CD4-positive, alpha-beta T cell (primary cell): ENCODE measurements at regions not wholly inside any gene's neighbourhood (a gene's known extent, or its start where the extent isn't known, plus 50 kb on each side); places are given as distances from the start of the nearest gene placed in this dataset.
"Not testable (repeated sequence)": the region's sequence is repeated elsewhere in the genome, so short reads cannot be mapped to it uniquely, and the experiment has no call there.

Experiments used
- ATAC-seq: fragments of 200-7000 bp; cut with Tn5 transposase; one replicate; pipeline ENCODE4 v1.10.0; 2022; ENCODE audit warnings: mild to moderate bottlenecking; ENCODE audit not compliant: poor library complexity
- CTCF ChIA-PET: fragments of 350-600 bp; sonication (Branson Sonifier 250); formaldehyde crosslinking; loops from one replicate; lab custom pipeline; 2021; ENCODE audit warnings: antibody characterized with exemption, inconsistent platforms; lab: Charles Lee
- POLR2A ChIA-PET: fragments of 350-600 bp; sonication (Branson Sonifier 250); formaldehyde crosslinking; loops from one replicate; lab custom pipeline; 2021; ENCODE audit warnings: antibody characterized with exemption, inconsistent platforms; lab: Charles Lee
- DNase-seq, 14 experiments: peaks; one replicate each; pipeline ENCODE4 v3.0.0-alpha.2; 2013 to 2020; ENCODE audit warnings: mixed read lengths in 2 of 14
- H3K27ac ChIP-seq, 2 donors: one replicate each; pipeline versions ENCODE4 v1.5.1 to v1.7.0; 2013; ENCODE audit warnings: low read length in 2 of 2, low read depth in 1 of 2, mild to moderate bottlenecking in 1 of 2
- H3K27me3 ChIP-seq, 2 experiments: 1 replicate in 1 of 2; 2 replicates in 1 of 2; pipeline versions ENCODE4 v1.6.1 to v1.7.0; 2013; ENCODE audit warnings: low read length in 2 of 2, control low read depth in 1 of 2, mild to moderate bottlenecking in 1 of 2, moderate library complexity in 1 of 2; ENCODE audit not compliant: insufficient read depth in 2 of 2, control insufficient read depth in 1 of 2
- H3K36me3 ChIP-seq: one replicate; pipeline ENCODE4 v1.6.1; 2013; ENCODE audit warnings: low read length, control low read depth; ENCODE audit not compliant: insufficient read depth
- H3K4me1 ChIP-seq: one replicate; pipeline ENCODE4 v1.6.1; 2013; ENCODE audit warnings: low read length, control low read depth; ENCODE audit not compliant: insufficient read depth
- H3K4me3 ChIP-seq: one replicate; pipeline ENCODE4 v1.5.1; 2013; ENCODE audit warnings: mild to moderate bottlenecking, low read length, moderate library complexity
- H3K9me3 ChIP-seq, 2 experiments: 1 replicate in 1 of 2; 2 replicates in 1 of 2; pipeline versions ENCODE4 v1.6.1 to v1.7.0; 2013; ENCODE audit warnings: low read length in 2 of 2, mild to moderate bottlenecking in 2 of 2, control low read depth in 1 of 2, moderate library complexity in 1 of 2; ENCODE audit not compliant: control insufficient read depth in 1 of 2, insufficient read depth in 1 of 2
- H3K27ac Mint-ChIP-seq: one replicate; pipeline ENCODE4 v1.8.0; 2020; ENCODE audit warnings: mixed read lengths
- H3K27me3 Mint-ChIP-seq: one replicate; pipeline ENCODE4 v1.8.0; 2021; ENCODE audit warnings: mixed read lengths
- H3K36me3 Mint-ChIP-seq: one replicate; pipeline ENCODE4 v1.8.0; 2021; ENCODE audit warnings: low read depth, mixed read lengths
- H3K4me1 Mint-ChIP-seq: one replicate; pipeline ENCODE4 v1.8.0; 2021; ENCODE audit warnings: low read depth, mixed read lengths
- H3K4me3 Mint-ChIP-seq: one replicate; pipeline ENCODE4 v1.8.0; 2020; ENCODE audit warnings: mild to moderate bottlenecking, mixed read lengths
- H3K9me3 Mint-ChIP-seq: one replicate; pipeline ENCODE4 v1.8.0; 2020; ENCODE audit warnings: mixed read lengths
- CTCF ChIP-seq: fragments of 200-600 bp; IDR thresholded peaks from one replicate; pipeline ENCODE4 v1.8.0; 2022; ENCODE audit warnings: antibody characterized with exemption, mild to moderate bottlenecking
- intact Hi-C, 2 experiments: fragments of 100-400 bp; cut with DNase I in 1 of 2; cut with micrococcal nuclease in 1 of 2; formaldehyde crosslinking; loops; one replicate each; pipeline versions ENCODE4 v1.15.1 to v1.9.0; 2023 to 2025; cut with DNase I, micrococcal nuclease

- Mint-ChIP-seq H3K36me3 (no peaks in the 10 kb centered on the region), H3K27me3 (no peaks in the 10 kb centered on the region), H3K9me3 (no peaks in the 10 kb centered on the region), H3K27ac (no peak overlapping the region), H3K4me1 (no peaks in the 10 kb centered on the region), H3K4me3 (no peak overlapping the region)
- ATAC-seq (no peak), DNase-seq (no peak)
- ChIA-PET POLR2A (no interaction called here), CTCF (no interaction called here)
- no peaks in the 10 kb centered on the region for H3K4me1 ChIP-seq
- H3K27me3 ChIP-seq = no peaks in the 10 kb centered on the region
- TF ChIP-seq CTCF = no peak
- intact Hi-C loops = no loop called here
- no peak overlapping the region for H3K4me3 ChIP-seq
- H3K27ac ChIP-seq = no peak overlapping the region
- H3K9me3 ChIP-seq = no peaks in the 10 kb centered on the region
- no peaks in the 10 kb centered on the region for H3K36me3 ChIP-seq
Observed at GRCh38 chr1:174105086-174105485, 54.2 kb upstream of the RABGAP1L start.

GRCh38 chr1:174103766-174104165, 55.6 kb upstream of the RABGAP1L start:
- TF ChIP-seq CTCF = no peak
- Mint-ChIP-seq H3K4me1 (no peaks in the 10 kb centered on the region), H3K4me3 (no peak overlapping the region), H3K27ac (no peak overlapping the region), H3K36me3 (no peaks in the 10 kb centered on the region), H3K27me3 (no peaks in the 10 kb centered on the region), H3K9me3 (no peaks in the 10 kb centered on the region)
- Histone ChIP-seq H3K9me3 (no peaks in the 10 kb centered on the region), H3K36me3 (no peaks in the 10 kb centered on the region), H3K27ac (no peak overlapping the region), H3K4me1 (no peaks in the 10 kb centered on the region), H3K27me3 (no peaks in the 10 kb centered on the region), H3K4me3 (no peak overlapping the region)
- intact Hi-C loops = no loop called here
- ATAC-seq (no peak), DNase-seq (no peak)
- ChIA-PET POLR2A (no interaction called here), CTCF (interaction anchor here (0.6 kb wide), 1 partner anchor 1138 kb away, joined by 3 read pairs; no protein-coding TSS in a partner anchor)

- H3K9me3 Mint-ChIP-seq, intact Hi-C loops, POLR2A ChIA-PET, DNase-seq, H3K4me1 ChIP-seq, H3K36me3 ChIP-seq, H3K4me3 Mint-ChIP-seq, H3K27ac Mint-ChIP-seq, H3K27me3 ChIP-seq, ATAC-seq, H3K36me3 Mint-ChIP-seq, H3K9me3 ChIP-seq, H3K4me3 ChIP-seq, H3K27ac ChIP-seq, CTCF ChIA-PET, H3K27me3 Mint-ChIP-seq, H3K4me1 Mint-ChIP-seq: not testable (repeated sequence)
Observed at GRCh38 chr1:174101976-174102375, 57.3 kb upstream of the RABGAP1L start.

- Histone ChIP-seq H3K4me1 (no peaks in the 10 kb centered on the region), H3K9me3 (no peaks in the 10 kb centered on the region), H3K27me3 (no peaks in the 10 kb centered on the region), H3K4me3 (no peak overlapping the region), H3K36me3 (no peaks in the 10 kb centered on the region), H3K27ac (no peak overlapping the region)
- no peak overlapping the region for H3K27ac Mint-ChIP-seq
- DNase-seq (no peak), ATAC-seq (no peak)
- H3K9me3 Mint-ChIP-seq = no peaks in the 10 kb centered on the region
- no peaks in the 10 kb centered on the region for H3K36me3 Mint-ChIP-seq
- H3K4me3 Mint-ChIP-seq = no peak overlapping the region
- intact Hi-C loops = no loop called here
- TF ChIP-seq CTCF = no peak
- POLR2A ChIA-PET = no interaction called here
- no peaks in the 10 kb centered on the region for H3K4me1 Mint-ChIP-seq
- peaks cover 4% of the 10 kb centered on the region for H3K27me3 Mint-ChIP-seq
- CTCF ChIA-PET = no interaction called here
Observed at GRCh38 chr1:174097426-174097825, 61.9 kb upstream of the RABGAP1L start.

- H3K9me3 ChIP-seq, H3K27me3 Mint-ChIP-seq, H3K4me1 ChIP-seq, H3K27me3 ChIP-seq, POLR2A ChIA-PET, H3K27ac Mint-ChIP-seq, H3K4me3 Mint-ChIP-seq, ATAC-seq, H3K36me3 ChIP-seq, H3K4me1 Mint-ChIP-seq, H3K9me3 Mint-ChIP-seq, H3K27ac ChIP-seq, intact Hi-C loops, H3K4me3 ChIP-seq, H3K36me3 Mint-ChIP-seq: not testable (repeated sequence)
- DNase-seq = peak in 3 of 14 experiments; percentile 10 to 20 (median 13)
- CTCF ChIA-PET = interaction anchor here (0.7 kb wide), 1 partner anchor 830 kb away, joined by 3 read pairs; no protein-coding TSS in a partner anchor
Observed at GRCh38 chr1:174093789-174094188, 65.5 kb upstream of the RABGAP1L start.
